ENCODE measurements at regions not wholly inside any gene's neighbourhood (a gene's known extent, or its start where the extent isn't known, plus 50 kb on each side); places are given as distances from the start of the nearest gene placed in this dataset.

DNA sequence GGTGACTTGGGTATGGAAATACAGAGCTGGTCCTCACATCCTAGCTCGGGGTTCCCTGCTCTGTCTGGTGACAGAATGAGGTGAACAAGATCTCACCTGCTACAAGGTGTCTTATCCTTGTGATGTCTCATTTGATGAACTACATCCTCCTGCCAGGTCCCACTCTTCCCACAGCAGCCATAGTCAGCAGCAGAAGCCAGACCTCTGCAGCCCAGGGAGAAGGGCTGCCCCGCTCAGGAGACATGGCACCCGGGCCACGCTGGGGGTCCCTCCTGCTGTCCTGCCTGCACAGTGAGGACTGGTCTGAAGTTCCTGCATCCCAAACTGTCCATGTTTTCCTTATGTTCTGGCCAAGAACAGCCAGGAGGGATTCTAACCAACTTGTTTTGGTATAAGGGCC is 414.1 kb downstream of the CTTN start:
- TF ChIP-seq POLR2A (IDR thresholded peaks at IDR 0.05), result no peak
- TF ChIP-seq, protein P1, sequence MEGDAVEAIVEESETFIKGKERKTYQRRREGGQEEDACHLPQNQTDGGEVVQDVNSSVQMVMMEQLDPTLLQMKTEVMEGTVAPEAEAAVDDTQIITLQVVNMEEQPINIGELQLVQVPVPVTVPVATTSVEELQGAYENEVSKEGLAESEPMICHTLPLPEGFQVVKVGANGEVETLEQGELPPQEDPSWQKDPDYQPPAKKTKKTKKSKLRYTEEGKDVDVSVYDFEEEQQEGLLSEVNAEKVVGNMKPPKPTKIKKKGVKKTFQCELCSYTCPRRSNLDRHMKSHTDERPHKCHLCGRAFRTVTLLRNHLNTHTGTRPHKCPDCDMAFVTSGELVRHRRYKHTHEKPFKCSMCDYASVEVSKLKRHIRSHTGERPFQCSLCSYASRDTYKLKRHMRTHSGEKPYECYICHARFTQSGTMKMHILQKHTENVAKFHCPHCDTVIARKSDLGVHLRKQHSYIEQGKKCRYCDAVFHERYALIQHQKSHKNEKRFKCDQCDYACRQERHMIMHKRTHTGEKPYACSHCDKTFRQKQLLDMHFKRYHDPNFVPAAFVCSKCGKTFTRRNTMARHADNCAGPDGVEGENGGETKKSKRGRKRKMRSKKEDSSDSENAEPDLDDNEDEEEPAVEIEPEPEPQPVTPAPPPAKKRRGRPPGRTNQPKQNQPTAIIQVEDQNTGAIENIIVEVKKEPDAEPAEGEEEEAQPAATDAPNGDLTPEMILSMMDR (IDR thresholded peaks at IDR 0.05), result no peak

Data from thyroid gland (tissue), 4 donors.